Neural progenitor cell (in vitro differentiated cells): ENCODE measurements at regions not wholly inside any gene's neighbourhood (a gene's known extent, or its start where the extent isn't known, plus 50 kb on each side); places are given as distances from the start of the nearest gene placed in this dataset.

ENCODE experiments used
- DNase-seq: peaks from one replicate; pipeline ENCODE4 v3.0.0-alpha.2; 2016; ENCODE audit warnings: low spot score
- H2AFZ ChIP-seq: fragments of 200-600 bp; sonication (generic); replicated peaks from 2 replicates; pipeline ENCODE4 v1.6.1; 2016; ENCODE audit warnings: antibody characterized with exemption
- H3F3A ChIP-seq: fragments of 200-600 bp; sonication (generic); 2 replicates; pipeline ENCODE4 v1.6.1; 2016; ENCODE audit warnings: antibody characterized with exemption, low read depth
- H3K27ac ChIP-seq: fragments of 200-600 bp; sonication (generic); 2 replicates; pipeline ENCODE4 v1.5.1; 2016; ENCODE audit warnings: mild to moderate bottlenecking
- H3K27me3 ChIP-seq: fragments of 200-600 bp; sonication (generic); 2 replicates; pipeline ENCODE4 v1.6.1; 2016; ENCODE audit warnings: mild to moderate bottlenecking, moderate library complexity
- H3K36me3 ChIP-seq: fragments of 200-600 bp; sonication (generic); 2 replicates; pipeline ENCODE4 v1.5.1; 2016
- H3K4me1 ChIP-seq: fragments of 200-600 bp; sonication (generic); 2 replicates; pipeline ENCODE4 v1.6.1; 2016; ENCODE audit warnings: mixed run types
- H3K4me2 ChIP-seq: fragments of 200-600 bp; sonication (generic); 2 replicates; pipeline ENCODE4 v1.6.1; 2016
- H3K4me3 ChIP-seq: fragments of 200-600 bp; sonication (generic); 2 replicates; pipeline ENCODE4 v1.5.1; 2016
- H3K79me2 ChIP-seq: fragments of 200-600 bp; sonication (generic); 2 replicates; pipeline ENCODE4 v1.6.1; 2016; ENCODE audit warnings: low read depth
- H3K9ac ChIP-seq: fragments of 200-600 bp; sonication (generic); 2 replicates; pipeline ENCODE4 v1.6.1; 2016
- H3K9me3 ChIP-seq: fragments of 200-600 bp; sonication (generic); 2 replicates; pipeline ENCODE4 v1.5.1; 2016; ENCODE audit warnings: low read depth
- H4K20me1 ChIP-seq: fragments of 200-600 bp; sonication (generic); 2 replicates; pipeline ENCODE4 v1.6.1; 2016; ENCODE audit warnings: low read depth
- H3K27ac Mint-ChIP-seq: 3 replicates; pipeline ENCODE4 v1.8.0; 2021; ENCODE audit warnings: mixed read lengths
- H3K27me3 Mint-ChIP-seq: 2 replicates; pipeline ENCODE4 v1.8.0; 2022; ENCODE audit warnings: low read depth, mild to moderate bottlenecking, inconsistent platforms, moderate library complexity, mixed read lengths; ENCODE audit not compliant: insufficient read depth
- H3K36me3 Mint-ChIP-seq: 3 replicates; pipeline ENCODE4 v1.8.0; 2021; ENCODE audit warnings: mixed read lengths
- H3K4me1 Mint-ChIP-seq: 3 replicates; pipeline ENCODE4 v1.8.0; 2021; ENCODE audit warnings: mixed read lengths
- H3K4me3 Mint-ChIP-seq: 3 replicates; pipeline ENCODE4 v1.8.0; 2021; ENCODE audit warnings: mild to moderate bottlenecking, moderate library complexity, mixed read lengths
- H3K9me3 Mint-ChIP-seq: 3 replicates; pipeline ENCODE4 v1.8.0; 2020; ENCODE audit warnings: mixed read lengths
- EZH2 ChIP-seq: fragments of 200-600 bp; sonication (generic); IDR thresholded peaks from 2 replicates; pipeline ENCODE4 v1.6.1; 2017; ENCODE audit warnings: antibody characterized with exemption, mild to moderate bottlenecking, moderate library complexity
- EZH2phosphoT487 ChIP-seq: fragments of 200-600 bp; sonication (generic); IDR thresholded peaks from 2 replicates; pipeline ENCODE4 v1.6.1; 2017; ENCODE audit warnings: antibody characterized with exemption
- TF ChIP-seq, protein P1 (sequence below): fragments of 200-600 bp; sonication (generic); IDR thresholded peaks from 2 replicates; pipeline ENCODE4 v1.5.1; 2017; ENCODE audit warnings: antibody characterized with exemption, mild to moderate bottlenecking

DNA sequence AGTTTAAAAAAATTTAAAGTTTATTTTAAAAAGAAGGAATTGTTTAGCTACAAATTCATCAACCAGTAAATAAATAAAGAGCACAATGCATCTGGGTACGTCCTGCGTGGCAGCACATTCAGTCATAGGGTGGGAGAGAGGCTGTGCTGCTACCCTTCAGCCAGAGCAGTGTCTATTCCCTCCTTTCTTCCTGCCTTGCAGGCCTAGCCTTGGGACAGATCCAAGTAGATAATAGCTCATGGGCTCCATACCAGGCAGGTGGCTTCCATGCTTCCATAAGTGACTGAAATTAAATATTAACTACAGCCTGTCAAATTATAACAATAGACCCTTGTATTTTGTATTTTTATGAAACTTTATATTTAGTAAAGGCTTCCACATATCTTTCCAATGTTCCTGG lies 408.3 kb upstream of the RGMB start:
- peaks cover 4% of the 10 kb centered on the region for H3K27me3 Mint-ChIP-seq
- Histone ChIP-seq H3K27me3 (no peaks in the 10 kb centered on the region), H3K4me3 (no peak overlapping the region), H3K9me3 (no peaks in the 10 kb centered on the region), H3K9ac (no peak overlapping the region), H3K79me2 (no peaks in the 10 kb centered on the region), H4K20me1 (no peaks in the 10 kb centered on the region), H3K4me1 (peaks cover 3% of the 10 kb centered on the region), H2AFZ (no peak overlapping the region), H3K4me2 (no peak overlapping the region), H3F3A (no peaks in the 10 kb centered on the region), H3K36me3 (no peaks in the 10 kb centered on the region), H3K27ac (no peak overlapping the region)
- no peaks in the 10 kb centered on the region for H3K36me3 Mint-ChIP-seq
- H3K4me1 Mint-ChIP-seq: no peaks in the 10 kb centered on the region
- peaks cover 2% of the 10 kb centered on the region for H3K9me3 Mint-ChIP-seq
- H3K27ac Mint-ChIP-seq: no peak overlapping the region
- H3K4me3 Mint-ChIP-seq: no peak overlapping the region
- no peak for DNase-seq
- TF ChIP-seq EZH2 (no peak), EZH2phosphoT487 (no peak)
- TF ChIP-seq, protein P1, sequence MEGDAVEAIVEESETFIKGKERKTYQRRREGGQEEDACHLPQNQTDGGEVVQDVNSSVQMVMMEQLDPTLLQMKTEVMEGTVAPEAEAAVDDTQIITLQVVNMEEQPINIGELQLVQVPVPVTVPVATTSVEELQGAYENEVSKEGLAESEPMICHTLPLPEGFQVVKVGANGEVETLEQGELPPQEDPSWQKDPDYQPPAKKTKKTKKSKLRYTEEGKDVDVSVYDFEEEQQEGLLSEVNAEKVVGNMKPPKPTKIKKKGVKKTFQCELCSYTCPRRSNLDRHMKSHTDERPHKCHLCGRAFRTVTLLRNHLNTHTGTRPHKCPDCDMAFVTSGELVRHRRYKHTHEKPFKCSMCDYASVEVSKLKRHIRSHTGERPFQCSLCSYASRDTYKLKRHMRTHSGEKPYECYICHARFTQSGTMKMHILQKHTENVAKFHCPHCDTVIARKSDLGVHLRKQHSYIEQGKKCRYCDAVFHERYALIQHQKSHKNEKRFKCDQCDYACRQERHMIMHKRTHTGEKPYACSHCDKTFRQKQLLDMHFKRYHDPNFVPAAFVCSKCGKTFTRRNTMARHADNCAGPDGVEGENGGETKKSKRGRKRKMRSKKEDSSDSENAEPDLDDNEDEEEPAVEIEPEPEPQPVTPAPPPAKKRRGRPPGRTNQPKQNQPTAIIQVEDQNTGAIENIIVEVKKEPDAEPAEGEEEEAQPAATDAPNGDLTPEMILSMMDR: no peak

DNA sequence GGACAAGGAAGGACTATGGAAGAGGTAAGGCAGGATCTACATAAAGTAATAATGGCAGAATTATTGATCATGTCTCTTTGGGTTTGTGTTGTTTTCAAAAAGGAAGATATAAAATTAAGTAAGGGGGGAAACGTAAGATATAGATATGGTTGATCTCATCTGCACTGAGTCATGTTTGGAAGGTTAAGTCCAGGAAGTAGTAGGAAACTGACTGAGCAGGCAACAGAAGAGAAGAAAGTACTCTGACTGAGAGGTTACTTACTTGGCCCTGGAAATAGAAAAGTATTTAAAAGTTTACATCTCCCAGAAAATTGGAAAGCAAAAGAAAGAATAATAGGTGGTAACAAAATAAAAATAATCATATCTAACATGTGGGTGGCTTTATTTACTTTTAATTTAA lies 405.3 kb upstream of the RGMB start:
- H3K4me1 ChIP-seq: peaks cover 3% of the 10 kb centered on the region
- H3K4me3 ChIP-seq: no peak overlapping the region
- TF ChIP-seq EZH2 (no peak), EZH2phosphoT487 (no peak)
- TF ChIP-seq, protein P1: no peak
- no peak overlapping the region for H3K4me2 ChIP-seq
- DNase-seq: no peak
- no peaks in the 10 kb centered on the region for H3F3A ChIP-seq
- H2AFZ ChIP-seq: no peak overlapping the region
- no peaks in the 10 kb centered on the region for H3K9me3 Mint-ChIP-seq
- no peaks in the 10 kb centered on the region for H4K20me1 ChIP-seq
- peaks cover 4% of the 10 kb centered on the region for H3K27me3 Mint-ChIP-seq
- no peaks in the 10 kb centered on the region for H3K36me3 ChIP-seq
- no peaks in the 10 kb centered on the region for H3K9me3 ChIP-seq
- no peaks in the 10 kb centered on the region for H3K79me2 ChIP-seq
- no peaks in the 10 kb centered on the region for H3K27me3 ChIP-seq
- no peak overlapping the region for H3K9ac ChIP-seq
- no peaks in the 10 kb centered on the region for H3K36me3 Mint-ChIP-seq
- H3K4me1 Mint-ChIP-seq: no peaks in the 10 kb centered on the region
- no peak overlapping the region for H3K4me3 Mint-ChIP-seq
- no peak overlapping the region for H3K27ac Mint-ChIP-seq
- no peak overlapping the region for H3K27ac ChIP-seq

DNA sequence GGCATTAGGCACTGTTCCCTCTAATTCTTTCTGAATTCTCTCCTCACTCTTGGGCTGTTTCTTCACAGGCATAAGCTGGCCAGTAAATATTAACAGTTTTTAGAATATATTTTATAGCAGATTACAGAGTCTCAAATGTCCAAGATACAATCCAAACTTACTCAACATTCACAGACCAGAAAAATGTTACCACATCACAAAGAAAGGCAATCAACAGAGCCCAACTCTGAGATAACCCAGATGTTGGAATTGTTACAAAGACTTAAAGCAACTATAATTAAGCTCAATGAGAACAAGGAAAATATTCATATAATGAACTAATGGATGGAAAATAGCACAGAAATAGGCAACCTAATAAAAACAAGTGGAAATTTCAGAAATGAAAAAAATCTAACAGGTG lies 401.1 kb upstream of the RGMB start:
- Histone ChIP-seq H2AFZ (no peak overlapping the region), H3K79me2 (no peaks in the 10 kb centered on the region), H3K9me3 (no peaks in the 10 kb centered on the region), H3K36me3 (no peaks in the 10 kb centered on the region), H3K4me2 (no peak overlapping the region), H3F3A (no peaks in the 10 kb centered on the region), H3K27ac (no peak overlapping the region), H3K4me3 (no peak overlapping the region), H4K20me1 (no peaks in the 10 kb centered on the region), H3K27me3 (no peaks in the 10 kb centered on the region), H3K9ac (no peak overlapping the region), H3K4me1 (no peaks in the 10 kb centered on the region)
- Mint-ChIP-seq H3K27me3 (peaks cover 4% of the 10 kb centered on the region), H3K36me3 (no peaks in the 10 kb centered on the region), H3K4me1 (no peaks in the 10 kb centered on the region), H3K27ac (no peak overlapping the region), H3K9me3 (no peaks in the 10 kb centered on the region), H3K4me3 (no peak overlapping the region)
- no peak for DNase-seq
- TF ChIP-seq, protein P1: no peak
- TF ChIP-seq EZH2 (no peak), EZH2phosphoT487 (no peak)
